K562 (cell line): ENCODE measurements at regions not wholly inside any gene's neighbourhood (a gene's known extent, or its start where the extent isn't known, plus 50 kb on each side); places are given as distances from the start of the nearest gene placed in this dataset.

ENCODE experiments used
- ATAC-seq: fragments of 200-7000 bp; cut with Tn5 transposase; 3 replicates; pipeline ENCODE4 v1.9.1; 2020; ENCODE audit warnings: moderate library complexity
- BruUV-seq: library from RNA; stranded (reverse); fragments of 400-500 nt; replicated peaks from 2 replicates; lab custom pipeline; 2021; lab: Mats Ljungman, UMichigan
- CTCF ChIA-PET: fragments of 300-600 bp; formaldehyde crosslinking; extraction: SDS; loops from one replicate; lab custom pipeline; 2021; ENCODE audit warnings: low intra/inter-chr PET ratio; lab: Yijun Ruan, JAX
- POLR2A ChIA-PET: fragments of 300-600, 350-650 bp; sonication (Branson Sonifier 250); formaldehyde crosslinking; extraction: SDS; loops from one replicate; lab custom pipeline; 2021; ENCODE audit warnings: antibody characterized with exemption, inconsistent platforms; lab: Yijun Ruan, JAX
- DNase-seq, 4 experiments: peaks; one replicate each; pipeline versions ENCODE4 v3.0.0 to v3.0.0-alpha.2; 2011 to 2018; ENCODE audit warnings: low spot score in 3 of 4, mixed read lengths in 3 of 4; ENCODE audit errors: extremely low read depth in 1 of 4
- FAIRE-seq: peaks from 2 replicates; lab custom pipeline; 2011; peaks lifted over from hg19 to GRCh38; lab: Jason Lieb, UNC
- H2AFZ ChIP-seq: 2 replicates; pipeline ENCODE4 v1.6.0; 2011; ENCODE audit warnings: low read depth, low read length, control low read depth, inconsistent platforms
- H3K27ac ChIP-seq: fragments of 200-600 bp; 3 replicates; pipeline ENCODE4 v1.8.0; 2011; ENCODE audit warnings: low read depth, mild to moderate bottlenecking, control low read depth, inconsistent platforms, low read length, moderate library complexity, mixed read lengths; ENCODE audit errors: extremely low read depth
- H3K27me3 ChIP-seq, 2 experiments: fragments of 300-600 bp in 1 of 2; 2 replicates in 1 of 2; 3 replicates in 1 of 2; pipeline versions ENCODE4 v1.6.0 to v1.8.0; 2011; ENCODE audit warnings: inconsistent platforms in 2 of 2, low read length in 2 of 2, mild to moderate bottlenecking in 1 of 2, mixed read lengths in 1 of 2, moderate library complexity in 1 of 2; ENCODE audit not compliant: control insufficient read depth in 2 of 2, insufficient read depth in 2 of 2
- H3K36me3 ChIP-seq: fragments of 300-600 bp; 3 replicates; pipeline ENCODE4 v1.8.0; 2011; ENCODE audit warnings: mild to moderate bottlenecking, low read length, inconsistent platforms; ENCODE audit not compliant: control insufficient read depth, insufficient read depth
- H3K4me1 ChIP-seq, 2 experiments: fragments of 200-600 bp in 1 of 2; replicated peaks in 1 of 2; 2 replicates in 1 of 2; 3 replicates in 1 of 2; pipeline versions ENCODE4 v1.5.1 to v1.8.0; 2011; ENCODE audit warnings: inconsistent platforms in 2 of 2, low read length in 2 of 2, mild to moderate bottlenecking in 1 of 2, mixed read lengths in 1 of 2, moderate library complexity in 1 of 2; ENCODE audit not compliant: control insufficient read depth in 2 of 2, insufficient read depth in 2 of 2
- H3K4me2 ChIP-seq: 2 replicates; pipeline ENCODE4 v1.6.1; 2011; ENCODE audit warnings: low read length, control low read depth, inconsistent platforms, mixed read lengths; ENCODE audit not compliant: insufficient read depth
- H3K4me3 ChIP-seq: fragments of 200-600 bp; sonication (generic), shearing (Covaris generic); 2 replicates; pipeline ENCODE4 v1.5.1; 2016; ENCODE audit warnings: control low read depth, inconsistent platforms
- H3K79me2 ChIP-seq: fragments of 200-600 bp; 3 replicates; pipeline ENCODE4 v1.8.0; 2011; ENCODE audit warnings: low read length, inconsistent platforms; ENCODE audit not compliant: control insufficient read depth, insufficient read depth
- H3K9ac ChIP-seq, 2 experiments: 2 replicates each; pipeline versions ENCODE4 v1.6.0 to v1.6.1; 2011; ENCODE audit warnings: low read depth in 2 of 2, low read length in 2 of 2, control low read depth in 1 of 2, inconsistent platforms in 1 of 2, mild to moderate bottlenecking in 1 of 2, mixed read lengths in 1 of 2; ENCODE audit not compliant: insufficient read depth in 1 of 2
- H3K9me1 ChIP-seq: one replicate; pipeline ENCODE4 v1.6.0; 2011; ENCODE audit warnings: inconsistent platforms, mild to moderate bottlenecking, low read length, moderate library complexity; ENCODE audit not compliant: control insufficient read depth, insufficient read depth
- H3K9me3 ChIP-seq: replicated peaks from 2 replicates; pipeline ENCODE4 v1.5.1; 2011; ENCODE audit warnings: low read depth, low read length, inconsistent platforms; ENCODE audit not compliant: control insufficient read depth, insufficient read depth
- H4K20me1 ChIP-seq: replicated peaks from 2 replicates; pipeline ENCODE4 v1.6.1; 2011; ENCODE audit warnings: low read length, inconsistent platforms, mixed read lengths; ENCODE audit not compliant: control insufficient read depth, insufficient read depth
- FOSL1 ChIP-seq: fragments of 200-800 bp; sonication (Bioruptor generic); conservative IDR thresholded peaks from 2 replicates; pipeline ENCODE4 v1.6.1; 2016; ENCODE audit warnings: missing genetic modification characterization, missing compliant biosample characterization
- LCOR ChIP-seq: sonication (generic); formaldehyde crosslinking; IDR thresholded peaks from 2 replicates; pipeline ENCODE4 v1.8.0; 2022; ENCODE audit warnings: mild to moderate bottlenecking, missing genetic modification reagents
- ZC3H8 ChIP-seq: fragments of 450-650 bp; IDR thresholded peaks from 2 replicates; pipeline ENCODE4 v1.6.1; 2017
- WGBS: fragments of 100-300 bp; shearing (Covaris generic); methylation state at CpG from one replicate; pipeline ENCODE4 v1.1.6; 2016; ENCODE audit warnings: low coverage, mixed read lengths; ENCODE audit not compliant: insufficient coverage; ENCODE audit errors: missing lambda C conversion rate; 5-methylcytosine and 5-hydroxymethylcytosine counted together
- in situ Hi-C: fragments of 300-500 bp; cut with MboI; formaldehyde crosslinking; loops from 4 replicates; pipeline ENCODE4 v1.15.0; 2018; ENCODE audit warnings: inconsistent platforms, mixed read lengths
- intact Hi-C: fragments of 100-400 bp; cut with micrococcal nuclease; formaldehyde crosslinking; loops from 2 replicates; pipeline ENCODE4 v1.14.2; 2022
- TF ChIP-seq, protein P1 (sequence below): fragments of 450-650 bp; IDR thresholded peaks from one replicate; pipeline ENCODE4 v1.6.1; 2018; ENCODE audit warnings: mild to moderate bottlenecking, moderate library complexity; ENCODE audit not compliant: partially characterized antibody
- TF ChIP-seq, protein P2 (sequence below): sonication (generic); formaldehyde crosslinking; IDR thresholded peaks from 2 replicates; pipeline ENCODE4 v1.8.0; 2023; ENCODE audit warnings: mild to moderate bottlenecking, missing genetic modification reagents
- TF ChIP-seq, protein P3 (sequence below): fragments of 450-650 bp; formaldehyde crosslinking; IDR thresholded peaks from 2 replicates; pipeline ENCODE4 v1.4.0; 2022; ENCODE audit warnings: missing genetic modification characterization
- TF ChIP-seq, protein P4 (sequence below), 3 experiments: fragments of 200-800 bp in 1 of 3; sonication (Bioruptor generic) in 1 of 3; sonication (generic) in 1 of 3; formaldehyde crosslinking in 1 of 3; IDR thresholded peaks; 2 replicates each; pipeline versions ENCODE4 v1.6.1 to v1.8.0; 2016 to 2022; ENCODE audit warnings: mild to moderate bottlenecking in 2 of 3, missing compliant biosample characterization in 2 of 3, missing genetic modification characterization in 2 of 3, missing genetic modification reagents in 1 of 3

DNA sequence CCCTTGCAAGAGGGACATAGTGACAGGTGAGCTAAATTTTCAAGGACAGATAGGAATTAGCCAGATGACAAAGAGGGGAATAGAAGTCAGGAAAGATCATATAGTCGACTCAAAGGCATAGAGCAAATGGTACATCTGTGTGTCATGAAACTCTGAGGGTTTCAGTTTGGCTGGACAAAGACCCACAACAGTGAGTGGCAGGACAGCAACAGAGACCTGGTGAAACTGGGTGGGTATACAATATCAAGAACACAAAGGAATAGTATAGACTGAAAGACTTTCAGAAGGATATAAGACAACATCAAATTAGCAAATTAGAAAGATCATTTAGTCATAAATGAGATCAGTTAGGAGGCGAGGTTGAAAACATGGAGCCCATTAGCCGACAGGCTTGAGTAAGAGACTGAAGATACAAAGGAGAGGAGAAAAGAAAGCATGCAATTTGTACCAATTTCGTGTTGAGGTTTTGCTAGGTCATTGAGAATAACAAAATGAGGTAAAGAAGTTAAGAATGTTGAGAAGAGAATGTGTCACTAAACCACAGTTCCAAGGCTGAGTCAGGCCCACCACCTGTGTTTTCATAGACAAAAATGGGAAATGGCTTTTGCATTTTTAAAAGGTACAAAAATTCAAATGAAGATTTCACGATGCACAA, 213.8 kb downstream of the HHIPL2 start:
- H3K4me2 ChIP-seq, result no peak overlapping the region
- H3K4me3 ChIP-seq, result no peak overlapping the region
- no peaks in the 10 kb centered on the region for H3K4me1 ChIP-seq
- intact Hi-C loops (no loop called here), in situ Hi-C loops (no loop called here)
- FAIRE-seq (no peak), ATAC-seq (no peak), DNase-seq (no peak)
- H4K20me1 ChIP-seq, result no peaks in the 10 kb centered on the region
- H3K9me1 ChIP-seq, result no peaks in the 10 kb centered on the region
- ChIA-PET CTCF (no interaction called here), POLR2A (no interaction called here)
- no peak overlapping the region for H2AFZ ChIP-seq
- WGBS, result 0% methylated on average over 5 of the region's 5 CpGs
- TF ChIP-seq, protein P1, sequence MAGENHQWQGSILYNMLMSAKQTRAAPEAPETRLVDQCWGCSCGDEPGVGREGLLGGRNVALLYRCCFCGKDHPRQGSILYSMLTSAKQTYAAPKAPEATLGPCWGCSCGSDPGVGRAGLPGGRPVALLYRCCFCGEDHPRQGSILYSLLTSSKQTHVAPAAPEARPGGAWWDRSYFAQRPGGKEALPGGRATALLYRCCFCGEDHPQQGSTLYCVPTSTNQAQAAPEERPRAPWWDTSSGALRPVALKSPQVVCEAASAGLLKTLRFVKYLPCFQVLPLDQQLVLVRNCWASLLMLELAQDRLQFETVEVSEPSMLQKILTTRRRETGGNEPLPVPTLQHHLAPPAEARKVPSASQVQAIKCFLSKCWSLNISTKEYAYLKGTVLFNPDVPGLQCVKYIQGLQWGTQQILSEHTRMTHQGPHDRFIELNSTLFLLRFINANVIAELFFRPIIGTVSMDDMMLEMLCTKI, result no peak
- TF ChIP-seq FOSL1 (tag), result 0 out of 2 replicates have a peak, but pooled peaks have one; percentile 17
- H3K27ac ChIP-seq, result no peak overlapping the region
- H3K9ac ChIP-seq, result no peak overlapping the region
- no peaks in the 10 kb centered on the region for H3K27me3 ChIP-seq
- no peaks in the 10 kb centered on the region for H3K79me2 ChIP-seq
- H3K9me3 ChIP-seq, result no peaks in the 10 kb centered on the region
- no TSS peak for BruUV-seq
- H3K36me3 ChIP-seq, result no peaks in the 10 kb centered on the region

DNA sequence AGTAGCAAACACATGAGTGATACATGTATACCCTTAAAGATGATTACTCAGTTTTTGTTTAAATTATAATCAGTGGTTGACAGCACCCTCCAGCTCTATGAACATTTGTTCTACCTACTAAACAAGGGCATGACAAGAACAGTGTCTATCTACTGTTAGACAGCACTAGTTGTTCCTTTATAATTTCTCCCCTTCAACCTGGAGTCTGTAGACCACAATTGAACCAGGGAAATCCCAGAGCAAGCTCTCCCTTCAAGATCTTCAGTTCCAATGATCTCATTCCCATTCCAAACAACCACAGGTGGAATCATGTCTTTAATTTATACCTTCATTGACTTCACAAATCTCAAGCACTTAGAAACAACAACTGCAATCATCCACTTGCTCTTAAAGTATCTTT, 216.1 kb downstream of the HHIPL2 start:
- no peak overlapping the region for H3K4me2 ChIP-seq
- H4K20me1 ChIP-seq, result no peaks in the 10 kb centered on the region
- H3K4me1 ChIP-seq, result no peaks in the 10 kb centered on the region
- H3K27ac ChIP-seq, result no peak overlapping the region
- intact Hi-C loops, result no loop called here
- ATAC-seq (no peak), FAIRE-seq (no peak), DNase-seq (no peak)
- H3K79me2 ChIP-seq, result no peaks in the 10 kb centered on the region
- no peaks in the 10 kb centered on the region for H3K9me3 ChIP-seq
- no peak overlapping the region for H3K4me3 ChIP-seq
- no peaks in the 10 kb centered on the region for H3K27me3 ChIP-seq
- H2AFZ ChIP-seq, result no peak overlapping the region
- H3K9ac ChIP-seq, result no peak overlapping the region
- BruUV-seq, result no TSS peak
- H3K9me1 ChIP-seq, result no peaks in the 10 kb centered on the region
- in situ Hi-C loops, result no loop called here
- ChIA-PET CTCF (no interaction called here), POLR2A (no interaction called here)
- H3K36me3 ChIP-seq, result no peaks in the 10 kb centered on the region
- TF ChIP-seq, protein P2, sequence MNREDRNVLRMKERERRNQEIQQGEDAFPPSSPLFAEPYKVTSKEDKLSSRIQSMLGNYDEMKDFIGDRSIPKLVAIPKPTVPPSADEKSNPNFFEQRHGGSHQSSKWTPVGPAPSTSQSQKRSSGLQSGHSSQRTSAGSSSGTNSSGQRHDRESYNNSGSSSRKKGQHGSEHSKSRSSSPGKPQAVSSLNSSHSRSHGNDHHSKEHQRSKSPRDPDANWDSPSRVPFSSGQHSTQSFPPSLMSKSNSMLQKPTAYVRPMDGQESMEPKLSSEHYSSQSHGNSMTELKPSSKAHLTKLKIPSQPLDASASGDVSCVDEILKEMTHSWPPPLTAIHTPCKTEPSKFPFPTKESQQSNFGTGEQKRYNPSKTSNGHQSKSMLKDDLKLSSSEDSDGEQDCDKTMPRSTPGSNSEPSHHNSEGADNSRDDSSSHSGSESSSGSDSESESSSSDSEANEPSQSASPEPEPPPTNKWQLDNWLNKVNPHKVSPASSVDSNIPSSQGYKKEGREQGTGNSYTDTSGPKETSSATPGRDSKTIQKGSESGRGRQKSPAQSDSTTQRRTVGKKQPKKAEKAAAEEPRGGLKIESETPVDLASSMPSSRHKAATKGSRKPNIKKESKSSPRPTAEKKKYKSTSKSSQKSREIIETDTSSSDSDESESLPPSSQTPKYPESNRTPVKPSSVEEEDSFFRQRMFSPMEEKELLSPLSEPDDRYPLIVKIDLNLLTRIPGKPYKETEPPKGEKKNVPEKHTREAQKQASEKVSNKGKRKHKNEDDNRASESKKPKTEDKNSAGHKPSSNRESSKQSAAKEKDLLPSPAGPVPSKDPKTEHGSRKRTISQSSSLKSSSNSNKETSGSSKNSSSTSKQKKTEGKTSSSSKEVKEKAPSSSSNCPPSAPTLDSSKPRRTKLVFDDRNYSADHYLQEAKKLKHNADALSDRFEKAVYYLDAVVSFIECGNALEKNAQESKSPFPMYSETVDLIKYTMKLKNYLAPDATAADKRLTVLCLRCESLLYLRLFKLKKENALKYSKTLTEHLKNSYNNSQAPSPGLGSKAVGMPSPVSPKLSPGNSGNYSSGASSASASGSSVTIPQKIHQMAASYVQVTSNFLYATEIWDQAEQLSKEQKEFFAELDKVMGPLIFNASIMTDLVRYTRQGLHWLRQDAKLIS (CRISPR knock-in tag), result no peak
- TF ChIP-seq LCOR (no peak), ZC3H8 (no peak)
- TF ChIP-seq, protein P3, sequence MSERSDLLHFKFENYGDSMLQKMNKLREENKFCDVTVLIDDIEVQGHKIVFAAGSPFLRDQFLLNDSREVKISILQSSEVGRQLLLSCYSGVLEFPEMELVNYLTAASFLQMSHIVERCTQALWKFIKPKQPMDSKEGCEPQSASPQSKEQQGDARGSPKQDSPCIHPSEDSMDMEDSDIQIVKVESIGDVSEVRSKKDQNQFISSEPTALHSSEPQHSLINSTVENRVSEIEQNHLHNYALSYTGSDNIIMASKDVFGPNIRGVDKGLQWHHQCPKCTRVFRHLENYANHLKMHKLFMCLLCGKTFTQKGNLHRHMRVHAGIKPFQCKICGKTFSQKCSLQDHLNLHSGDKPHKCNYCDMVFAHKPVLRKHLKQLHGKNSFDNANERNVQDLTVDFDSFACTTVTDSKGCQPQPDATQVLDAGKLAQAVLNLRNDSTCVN (CRISPR knock-in tag), result no peak
- TF ChIP-seq, protein P4, sequence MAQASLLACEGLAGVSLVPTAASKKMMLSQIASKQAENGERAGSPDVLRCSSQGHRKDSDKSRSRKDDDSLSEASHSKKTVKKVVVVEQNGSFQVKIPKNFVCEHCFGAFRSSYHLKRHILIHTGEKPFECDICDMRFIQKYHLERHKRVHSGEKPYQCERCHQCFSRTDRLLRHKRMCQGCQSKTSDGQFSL (CRISPR knock-in tag; IDR thresholded peaks at IDR 0.05), result no peak
- TF ChIP-seq, protein P4 (tag; IDR thresholded peaks at IDR 0.05), result no peak
